Neural cell (in vitro differentiated cells): ENCODE measurements at regions not wholly inside any gene's neighbourhood (a gene's known extent, or its start where the extent isn't known, plus 50 kb on each side); places are given as distances from the start of the nearest gene placed in this dataset.

Experiments used
- H2AFZ ChIP-seq: fragments of 200-600, 300-800 bp; sonication (generic), shearing (Covaris generic); 2 replicates; pipeline ENCODE4 v1.6.0; 2014; ENCODE audit warnings: low read depth, mild to moderate bottlenecking, antibody characterized with exemption, low read length, moderate library complexity
- H3F3A ChIP-seq: fragments of 200-600 bp; shearing (Covaris generic); 2 replicates; pipeline ENCODE4 v1.6.1; 2016; ENCODE audit warnings: mild to moderate bottlenecking, moderate library complexity, mixed read lengths, antibody characterized with exemption, low read length; ENCODE audit not compliant: insufficient read depth, poor library complexity, severe bottlenecking
- H3K27ac ChIP-seq: fragments of 200-600, 300-800 bp; sonication (generic), shearing (Covaris generic); 2 replicates; pipeline ENCODE4 v1.5.1; 2014; ENCODE audit warnings: mild to moderate bottlenecking, low read length, moderate library complexity
- H3K27me3 ChIP-seq: fragments of 300-800, 200-600 bp; sonication (generic), shearing (Covaris generic); 2 replicates; pipeline ENCODE4 v1.6.0; 2014; ENCODE audit warnings: mild to moderate bottlenecking, low read depth, low read length, moderate library complexity; ENCODE audit not compliant: insufficient read depth
- H3K36me3 ChIP-seq: fragments of 300-800, 200-600 bp; sonication (generic), shearing (Covaris generic); 2 replicates; pipeline ENCODE4 v1.5.1; 2014; ENCODE audit warnings: mild to moderate bottlenecking, antibody characterized with exemption, low read length, moderate library complexity; ENCODE audit not compliant: insufficient read depth
- H3K4me2 ChIP-seq: fragments of 300-800, 200-600 bp; sonication (generic), shearing (Covaris generic); 2 replicates; pipeline ENCODE4 v1.6.0; 2014; ENCODE audit warnings: mild to moderate bottlenecking, low read length
- H3K4me3 ChIP-seq: fragments of 300-800, 200-600 bp; sonication (generic), shearing (Covaris generic); 2 replicates; pipeline ENCODE4 v1.5.1; 2014; ENCODE audit warnings: mild to moderate bottlenecking, low read length, moderate library complexity
- H3K79me2 ChIP-seq: fragments of 200-600 bp; shearing (Covaris generic); replicated peaks from 2 replicates; pipeline ENCODE4 v1.6.0; 2014; ENCODE audit warnings: mild to moderate bottlenecking, low read length, moderate library complexity; ENCODE audit not compliant: insufficient read depth
- H3K9ac ChIP-seq: fragments of 300-800, 200-600 bp; sonication (generic), shearing (Covaris generic); 2 replicates; pipeline ENCODE4 v1.6.1; 2016; ENCODE audit warnings: mild to moderate bottlenecking, low read length, mixed read lengths
- H3K9me2 ChIP-seq: fragments of 200-600 bp; shearing (Covaris generic); 2 replicates; pipeline ENCODE4 v1.6.1; 2016; ENCODE audit warnings: mild to moderate bottlenecking, low read length, mixed read lengths; ENCODE audit not compliant: insufficient read depth
- H3K9me3 ChIP-seq: fragments of 200-600, 300-800 bp; sonication (generic), shearing (Covaris generic); 2 replicates; pipeline ENCODE4 v1.6.1; 2016; ENCODE audit warnings: mild to moderate bottlenecking, mixed run types, low read length, moderate library complexity, mixed read lengths
- H4K20me1 ChIP-seq: fragments of 200-600 bp; shearing (Covaris generic); 2 replicates; pipeline ENCODE4 v1.6.1; 2016; ENCODE audit warnings: mild to moderate bottlenecking, mixed run types; ENCODE audit not compliant: insufficient read depth
- EP300 ChIP-seq: fragments of 450-650 bp; conservative IDR thresholded peaks from 2 replicates; pipeline ENCODE4 v1.6.1; 2014; ENCODE audit warnings: antibody characterized with exemption, mild to moderate bottlenecking, moderate library complexity; ENCODE audit not compliant: poor library complexity, severe bottlenecking
- EZH2 ChIP-seq: fragments of 200-600, 300-800 bp; shearing (Covaris generic), sonication (generic); IDR thresholded peaks from 2 replicates; pipeline ENCODE4 v1.6.1; 2014; ENCODE audit warnings: antibody characterized with exemption, low read length, borderline replicate concordance, mild to moderate bottlenecking; ENCODE audit not compliant: insufficient read depth, poor library complexity, severe bottlenecking
- MXI1 ChIP-seq: fragments of 450-650 bp; conservative IDR thresholded peaks from 2 replicates; pipeline ENCODE4 v1.6.1; 2014; ENCODE audit warnings: antibody characterized with exemption, mild to moderate bottlenecking; ENCODE audit not compliant: poor library complexity, severe bottlenecking
- POLR2AphosphoS5 ChIP-seq: IDR thresholded peaks from 2 replicates; pipeline ENCODE4 v1.6.1; 2012
- RAD21 ChIP-seq: fragments of 450-650 bp; conservative IDR thresholded peaks from 2 replicates; pipeline ENCODE4 v1.6.1; 2014; ENCODE audit warnings: antibody characterized with exemption, mild to moderate bottlenecking, moderate library complexity
- SMC3 ChIP-seq: fragments of 450-650 bp; conservative IDR thresholded peaks from 2 replicates; pipeline ENCODE4 v1.6.1; 2014; ENCODE audit warnings: antibody characterized with exemption, mild to moderate bottlenecking, moderate library complexity; ENCODE audit not compliant: poor library complexity
- TAF1 ChIP-seq: IDR thresholded peaks from 2 replicates; pipeline ENCODE4 v1.6.1; 2012; ENCODE audit warnings: low read depth
- TF ChIP-seq, protein P1 (sequence below): fragments of 450-650 bp; IDR thresholded peaks from 2 replicates; pipeline ENCODE4 v1.5.1; 2014; ENCODE audit warnings: antibody characterized with exemption, mild to moderate bottlenecking, moderate library complexity; ENCODE audit not compliant: poor library complexity, severe bottlenecking
- TF ChIP-seq, protein P2 (sequence below): IDR thresholded peaks from 2 replicates; pipeline ENCODE4 v1.6.1; 2012; ENCODE audit warnings: borderline replicate concordance

- Histone ChIP-seq H3K9me3 (no peaks in the 10 kb centered on the region), H3K27me3 (no peaks in the 10 kb centered on the region), H4K20me1 (no peaks in the 10 kb centered on the region), H3K4me3 (no peak overlapping the region), H3F3A (no peaks in the 10 kb centered on the region), H2AFZ (no peak overlapping the region), H3K9ac (no peak overlapping the region), H3K9me2 (no peaks in the 10 kb centered on the region), H3K79me2 (no peaks in the 10 kb centered on the region), H3K4me2 (no peak overlapping the region), H3K27ac (no peak overlapping the region), H3K36me3 (no peaks in the 10 kb centered on the region)
- TF ChIP-seq EZH2 (no peak), POLR2AphosphoS5 (no peak), RAD21 (no peak), SMC3 (no peak), EP300 (no peak), MXI1 (no peak), TAF1 (no peak)
- TF ChIP-seq, protein P1, sequence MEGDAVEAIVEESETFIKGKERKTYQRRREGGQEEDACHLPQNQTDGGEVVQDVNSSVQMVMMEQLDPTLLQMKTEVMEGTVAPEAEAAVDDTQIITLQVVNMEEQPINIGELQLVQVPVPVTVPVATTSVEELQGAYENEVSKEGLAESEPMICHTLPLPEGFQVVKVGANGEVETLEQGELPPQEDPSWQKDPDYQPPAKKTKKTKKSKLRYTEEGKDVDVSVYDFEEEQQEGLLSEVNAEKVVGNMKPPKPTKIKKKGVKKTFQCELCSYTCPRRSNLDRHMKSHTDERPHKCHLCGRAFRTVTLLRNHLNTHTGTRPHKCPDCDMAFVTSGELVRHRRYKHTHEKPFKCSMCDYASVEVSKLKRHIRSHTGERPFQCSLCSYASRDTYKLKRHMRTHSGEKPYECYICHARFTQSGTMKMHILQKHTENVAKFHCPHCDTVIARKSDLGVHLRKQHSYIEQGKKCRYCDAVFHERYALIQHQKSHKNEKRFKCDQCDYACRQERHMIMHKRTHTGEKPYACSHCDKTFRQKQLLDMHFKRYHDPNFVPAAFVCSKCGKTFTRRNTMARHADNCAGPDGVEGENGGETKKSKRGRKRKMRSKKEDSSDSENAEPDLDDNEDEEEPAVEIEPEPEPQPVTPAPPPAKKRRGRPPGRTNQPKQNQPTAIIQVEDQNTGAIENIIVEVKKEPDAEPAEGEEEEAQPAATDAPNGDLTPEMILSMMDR, result no peak
- TF ChIP-seq, protein P2, sequence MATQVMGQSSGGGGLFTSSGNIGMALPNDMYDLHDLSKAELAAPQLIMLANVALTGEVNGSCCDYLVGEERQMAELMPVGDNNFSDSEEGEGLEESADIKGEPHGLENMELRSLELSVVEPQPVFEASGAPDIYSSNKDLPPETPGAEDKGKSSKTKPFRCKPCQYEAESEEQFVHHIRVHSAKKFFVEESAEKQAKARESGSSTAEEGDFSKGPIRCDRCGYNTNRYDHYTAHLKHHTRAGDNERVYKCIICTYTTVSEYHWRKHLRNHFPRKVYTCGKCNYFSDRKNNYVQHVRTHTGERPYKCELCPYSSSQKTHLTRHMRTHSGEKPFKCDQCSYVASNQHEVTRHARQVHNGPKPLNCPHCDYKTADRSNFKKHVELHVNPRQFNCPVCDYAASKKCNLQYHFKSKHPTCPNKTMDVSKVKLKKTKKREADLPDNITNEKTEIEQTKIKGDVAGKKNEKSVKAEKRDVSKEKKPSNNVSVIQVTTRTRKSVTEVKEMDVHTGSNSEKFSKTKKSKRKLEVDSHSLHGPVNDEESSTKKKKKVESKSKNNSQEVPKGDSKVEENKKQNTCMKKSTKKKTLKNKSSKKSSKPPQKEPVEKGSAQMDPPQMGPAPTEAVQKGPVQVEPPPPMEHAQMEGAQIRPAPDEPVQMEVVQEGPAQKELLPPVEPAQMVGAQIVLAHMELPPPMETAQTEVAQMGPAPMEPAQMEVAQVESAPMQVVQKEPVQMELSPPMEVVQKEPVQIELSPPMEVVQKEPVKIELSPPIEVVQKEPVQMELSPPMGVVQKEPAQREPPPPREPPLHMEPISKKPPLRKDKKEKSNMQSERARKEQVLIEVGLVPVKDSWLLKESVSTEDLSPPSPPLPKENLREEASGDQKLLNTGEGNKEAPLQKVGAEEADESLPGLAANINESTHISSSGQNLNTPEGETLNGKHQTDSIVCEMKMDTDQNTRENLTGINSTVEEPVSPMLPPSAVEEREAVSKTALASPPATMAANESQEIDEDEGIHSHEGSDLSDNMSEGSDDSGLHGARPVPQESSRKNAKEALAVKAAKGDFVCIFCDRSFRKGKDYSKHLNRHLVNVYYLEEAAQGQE, result no peak
Observed at GRCh38 chr15:94858011-94858410, 626.6 kb downstream of the MCTP2 start.

- Histone ChIP-seq H3K9ac (no peak overlapping the region), H3K9me2 (no peaks in the 10 kb centered on the region), H3K9me3 (no peaks in the 10 kb centered on the region), H3K36me3 (no peaks in the 10 kb centered on the region), H3K4me2 (no peak overlapping the region), H3K79me2 (no peaks in the 10 kb centered on the region), H4K20me1 (no peaks in the 10 kb centered on the region), H3F3A (no peaks in the 10 kb centered on the region), H3K27ac (no peak overlapping the region), H2AFZ (no peak overlapping the region), H3K27me3 (no peaks in the 10 kb centered on the region), H3K4me3 (no peak overlapping the region)
- no peak for TF ChIP-seq POLR2AphosphoS5
- no peak for TF ChIP-seq SMC3
- no peak for TF ChIP-seq RAD21
- TF ChIP-seq, protein P2, result no peak
- no peak for TF ChIP-seq TAF1
- TF ChIP-seq MXI1, result no peak
- no peak for TF ChIP-seq EP300
- TF ChIP-seq EZH2, result no peak
Observed at GRCh38 chr15:94858449-94858848, 627.1 kb downstream of the MCTP2 start.
